HCT116 (cell line): ENCODE measurements at regions not wholly inside any gene's neighbourhood (a gene's known extent, or its start where the extent isn't known, plus 50 kb on each side); places are given as distances from the start of the nearest gene placed in this dataset.

ENCODE experiments used
- CTCF ChIP-seq, 3 experiments: fragments of 200-600 bp in 1 of 3; sonication (generic) in 1 of 3; IDR thresholded peaks in 2 of 3; conservative IDR thresholded peaks in 1 of 3; 2 replicates each; pipeline ENCODE4 v1.5.1; 2012 to 2017; ENCODE audit warnings: low read depth in 2 of 3, low read length in 2 of 3, antibody characterized with exemption in 1 of 3, borderline replicate concordance in 1 of 3, control low read depth in 1 of 3, mild to moderate bottlenecking in 1 of 3, mixed read lengths in 1 of 3, mixed run types in 1 of 3, moderate library complexity in 1 of 3; ENCODE audit not compliant: insufficient read depth in 1 of 3
- EZH2 ChIP-seq: fragments of 200-600 bp; sonication (generic); IDR thresholded peaks from 2 replicates; pipeline ENCODE4 v1.6.1; 2017; ENCODE audit warnings: antibody characterized with exemption, mixed run types
- POLR2A ChIP-seq: IDR thresholded peaks from 2 replicates; pipeline ENCODE4 v1.7.0; 2011; ENCODE audit warnings: borderline replicate concordance; ENCODE audit not compliant: insufficient read depth, insufficient read length; ENCODE audit errors: extremely low read depth
- YY1 ChIP-seq: IDR thresholded peaks from 2 replicates; pipeline ENCODE4 v1.6.1; 2011; ENCODE audit warnings: low read length, low read depth, moderate library complexity, mild to moderate bottlenecking; ENCODE audit not compliant: insufficient replicate concordance; ENCODE audit errors: extremely low read depth

- TF ChIP-seq CTCF (IDR thresholded peaks at IDR 0.05 in 2 of 3, conservative IDR thresholded peaks at IDR 0.05 in 1 of 3; ENCODE audit: borderline replicate concordance in 1 of 3, insufficient read depth in 1 of 3, low read depth in 2 of 3, low read length in 2 of 3) (peak in 2 of 3 experiments; percentile 18 to 31; a peak in 2 of 6 replicates), YY1 (no peak), EZH2 (no peak), POLR2A (no peak)
Measured at GRCh38 chr2:18987592-18988073, 370.8 kb downstream of the OSR1 start.
